ENCODE measurements at regions not wholly inside any gene's neighbourhood (a gene's known extent, or its start where the extent isn't known, plus 50 kb on each side); places are given as distances from the start of the nearest gene placed in this dataset.

DNA sequence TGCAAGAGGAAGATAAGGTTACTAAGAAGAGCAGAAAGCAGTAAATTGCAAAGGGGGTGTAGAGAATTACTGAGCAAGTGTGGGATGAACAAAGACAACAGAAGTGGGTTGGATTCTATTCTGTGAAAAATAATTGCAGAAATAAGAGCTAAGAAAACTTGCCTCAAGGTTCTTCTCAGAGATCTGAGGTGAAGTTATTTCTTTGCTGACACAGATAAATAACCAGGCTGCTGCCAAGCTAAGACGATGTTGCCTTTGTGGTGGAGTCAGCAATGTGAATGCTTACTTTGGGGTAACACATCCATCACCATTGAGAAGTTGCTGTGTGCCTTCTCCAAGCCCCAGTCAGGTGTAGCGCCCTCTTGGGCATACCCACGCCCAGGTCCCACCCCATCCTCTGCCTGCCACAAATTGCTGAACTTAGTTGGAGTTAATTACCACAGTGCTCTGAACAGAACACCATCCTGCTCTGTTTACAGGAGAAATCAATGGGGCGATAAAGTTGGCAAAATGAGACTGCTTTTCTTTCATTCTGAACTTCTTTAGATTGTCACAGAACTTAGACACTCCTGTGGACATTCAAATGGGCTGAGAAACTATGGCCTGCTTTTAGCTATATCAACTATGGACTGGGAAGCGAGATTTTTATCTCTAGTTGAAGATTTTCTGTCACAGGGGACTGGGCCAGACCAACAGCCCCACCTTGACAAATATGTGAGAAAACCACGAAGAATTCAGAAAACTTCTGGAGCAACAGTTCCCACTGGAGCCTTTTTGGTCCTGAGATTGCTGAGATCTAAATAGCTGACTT, 283.6 kb downstream of the TMX3 start:
- ATAC-seq (ENCODE audit: low read depth) = no peak
- POLR2A ChIA-PET = no interaction called here

DNA sequence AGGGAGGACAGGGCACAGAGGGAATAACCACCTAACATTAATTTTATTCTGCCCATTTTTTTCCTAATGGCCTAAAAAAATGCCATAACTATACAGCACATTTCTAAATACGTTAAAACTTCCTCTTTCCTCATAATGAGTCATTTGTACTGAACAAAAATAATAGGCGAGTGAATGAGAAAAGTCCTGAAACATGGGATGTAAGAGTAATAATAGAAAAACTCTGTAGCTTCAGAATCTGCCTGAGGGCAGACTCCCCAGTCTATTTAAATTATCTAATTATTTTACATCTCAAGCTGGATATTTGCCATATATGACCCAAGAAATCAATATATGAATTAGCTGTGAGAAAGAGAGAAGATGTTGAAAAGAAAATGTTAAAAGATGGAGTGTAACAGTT, 285.1 kb downstream of the TMX3 start:
- Mint-ChIP-seq H3K36me3 (ENCODE audit: low read depth) (no peaks in the 10 kb centered on the region), H3K4me3 (no peak overlapping the region), H3K4me1 (no peaks in the 10 kb centered on the region), H3K27ac (no peak overlapping the region), H3K27me3 (no peaks in the 10 kb centered on the region), H3K9me3 (no peaks in the 10 kb centered on the region)
- ChIA-PET CTCF (no interaction called here), POLR2A (no interaction called here)
- DNase-seq (no peak), ATAC-seq (ENCODE audit: low read depth) (no peak)
- intact Hi-C loops (cut with micrococcal nuclease) = no loop called here
- no peak for TF ChIP-seq CTCF (IDR thresholded peaks at IDR 0.05)

More for the DNA sequence above, 283.6 kb downstream of the TMX3 start:
- Mint-ChIP-seq H3K9me3 (no peaks in the 10 kb centered on the region), H3K27me3 (no peaks in the 10 kb centered on the region), H3K36me3 (ENCODE audit: low read depth) (no peaks in the 10 kb centered on the region), H3K27ac (no peak overlapping the region), H3K4me1 (no peaks in the 10 kb centered on the region), H3K4me3 (no peak overlapping the region)
- TF ChIP-seq CTCF (IDR thresholded peaks at IDR 0.05) = no peak
- CTCF ChIA-PET = no interaction called here
- no peak for DNase-seq
- intact Hi-C loops (cut with micrococcal nuclease) = no loop called here

DNA sequence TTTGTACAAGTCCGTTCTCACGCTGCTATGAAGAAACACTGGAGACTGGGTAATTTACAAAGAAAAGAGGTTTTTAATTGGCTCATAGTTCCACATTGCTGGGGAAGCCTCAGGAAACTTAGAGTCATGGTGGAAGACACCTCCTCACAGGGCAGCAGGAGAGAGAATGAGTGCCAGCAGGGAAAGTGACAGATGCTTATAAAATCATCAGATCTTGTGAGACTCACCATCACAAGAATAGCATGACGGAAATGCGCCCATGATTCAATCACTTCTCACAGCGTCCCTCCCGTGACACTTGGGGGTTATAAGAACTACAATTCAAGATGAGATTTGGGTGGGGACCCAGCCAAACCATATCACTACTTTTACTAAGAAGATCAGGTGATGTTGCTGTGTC, 285.8 kb downstream of the TMX3 start:
- no peak for ATAC-seq (ENCODE audit: low read depth)
- H3K4me3 Mint-ChIP-seq = no peak overlapping the region
- no peaks in the 10 kb centered on the region for H3K4me1 Mint-ChIP-seq
- H3K27ac Mint-ChIP-seq = no peak overlapping the region
- TF ChIP-seq CTCF (IDR thresholded peaks at IDR 0.05) = no peak
- ChIA-PET CTCF (no interaction called here), POLR2A (no interaction called here)
- H3K27me3 Mint-ChIP-seq = no peaks in the 10 kb centered on the region
- no peaks in the 10 kb centered on the region for H3K36me3 Mint-ChIP-seq (ENCODE audit: low read depth)
- no peak for DNase-seq
- H3K9me3 Mint-ChIP-seq = no peaks in the 10 kb centered on the region
- intact Hi-C loops (cut with micrococcal nuclease) = no loop called here

DNA sequence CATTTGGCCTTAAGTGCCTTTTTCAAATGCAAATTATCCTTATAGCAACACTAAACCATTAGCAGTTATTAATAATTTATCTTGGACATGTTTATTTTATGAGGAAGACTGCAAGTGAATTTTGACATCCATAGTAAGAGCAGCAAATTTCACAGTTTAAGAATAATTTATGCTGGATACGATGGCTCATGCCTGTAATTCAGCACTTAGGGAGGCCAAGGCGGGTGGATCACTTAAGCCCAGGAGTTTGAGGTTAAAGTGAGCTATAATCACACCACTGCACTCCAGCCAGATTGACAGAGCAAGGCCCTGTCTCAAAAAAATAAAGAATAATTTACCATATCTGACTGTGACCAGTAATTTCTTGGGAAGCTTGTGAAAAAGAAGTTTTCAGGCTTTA, 286.2 kb downstream of the TMX3 start:
- Mint-ChIP-seq H3K4me1 (no peaks in the 10 kb centered on the region), H3K4me3 (no peak overlapping the region), H3K36me3 (ENCODE audit: low read depth) (no peaks in the 10 kb centered on the region), H3K27me3 (no peaks in the 10 kb centered on the region), H3K9me3 (no peaks in the 10 kb centered on the region), H3K27ac (no peak overlapping the region)
- ChIA-PET POLR2A (no interaction called here), CTCF (no interaction called here)
- DNase-seq = no peak
- intact Hi-C loops (cut with micrococcal nuclease) = no loop called here
- no peak for TF ChIP-seq CTCF (IDR thresholded peaks at IDR 0.05)
- no peak for ATAC-seq (ENCODE audit: low read depth)

DNA sequence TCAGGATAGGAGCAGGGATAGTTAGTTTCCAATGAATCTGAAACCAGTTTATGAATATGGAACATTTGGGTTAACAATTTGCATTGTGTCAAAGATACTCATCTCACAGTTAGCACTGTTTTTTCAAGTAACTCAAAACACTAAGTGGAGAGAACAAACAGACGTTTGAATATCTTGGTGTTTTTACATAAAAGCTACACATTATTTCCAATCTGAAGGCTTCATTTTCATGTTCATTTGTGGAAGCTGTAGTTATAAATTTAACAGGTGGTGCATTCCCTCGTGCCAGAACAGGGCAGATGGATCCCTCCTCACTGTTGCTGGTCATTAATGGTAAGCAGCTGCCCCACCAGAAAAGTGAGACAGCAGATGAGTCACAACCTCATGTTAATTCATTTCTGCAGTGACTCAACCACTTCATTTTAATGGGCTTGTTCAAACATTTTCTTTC, 286.9 kb downstream of the TMX3 start:
- Mint-ChIP-seq H3K4me3 (no peak overlapping the region), H3K36me3 (ENCODE audit: low read depth) (no peaks in the 10 kb centered on the region), H3K27me3 (no peaks in the 10 kb centered on the region), H3K4me1 (no peaks in the 10 kb centered on the region), H3K27ac (no peak overlapping the region), H3K9me3 (no peaks in the 10 kb centered on the region)
- ATAC-seq (ENCODE audit: low read depth) = no peak
- intact Hi-C loops (cut with micrococcal nuclease) = no loop called here
- ChIA-PET POLR2A (no interaction called here), CTCF (no interaction called here)
- no peak for TF ChIP-seq CTCF (IDR thresholded peaks at IDR 0.05)
- DNase-seq = no peak
